ENCODE measurements at regions not wholly inside any gene's neighbourhood (a gene's known extent, or its start where the extent isn't known, plus 50 kb on each side); places are given as distances from the start of the nearest gene placed in this dataset.

DNA sequence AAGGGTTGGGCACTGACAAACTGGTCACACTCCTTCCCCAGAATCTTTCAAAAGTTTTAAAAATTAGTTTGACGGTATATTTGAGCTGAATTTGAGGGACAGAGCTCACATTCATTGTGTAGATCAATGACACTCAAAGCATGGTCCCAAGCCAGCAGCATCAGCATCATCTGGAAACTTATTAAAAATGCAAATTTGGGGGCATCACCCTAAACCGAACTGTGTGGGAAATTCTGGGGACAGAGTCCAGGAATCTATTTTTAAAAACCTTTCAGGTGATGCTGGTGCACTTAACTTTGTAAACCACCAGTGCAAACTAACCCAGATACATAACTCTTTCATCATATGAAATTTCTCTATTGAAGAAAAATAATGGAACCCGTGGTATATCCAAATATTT, 58.1 kb upstream of the MTAP start:
- TF ChIP-seq, protein P1, sequence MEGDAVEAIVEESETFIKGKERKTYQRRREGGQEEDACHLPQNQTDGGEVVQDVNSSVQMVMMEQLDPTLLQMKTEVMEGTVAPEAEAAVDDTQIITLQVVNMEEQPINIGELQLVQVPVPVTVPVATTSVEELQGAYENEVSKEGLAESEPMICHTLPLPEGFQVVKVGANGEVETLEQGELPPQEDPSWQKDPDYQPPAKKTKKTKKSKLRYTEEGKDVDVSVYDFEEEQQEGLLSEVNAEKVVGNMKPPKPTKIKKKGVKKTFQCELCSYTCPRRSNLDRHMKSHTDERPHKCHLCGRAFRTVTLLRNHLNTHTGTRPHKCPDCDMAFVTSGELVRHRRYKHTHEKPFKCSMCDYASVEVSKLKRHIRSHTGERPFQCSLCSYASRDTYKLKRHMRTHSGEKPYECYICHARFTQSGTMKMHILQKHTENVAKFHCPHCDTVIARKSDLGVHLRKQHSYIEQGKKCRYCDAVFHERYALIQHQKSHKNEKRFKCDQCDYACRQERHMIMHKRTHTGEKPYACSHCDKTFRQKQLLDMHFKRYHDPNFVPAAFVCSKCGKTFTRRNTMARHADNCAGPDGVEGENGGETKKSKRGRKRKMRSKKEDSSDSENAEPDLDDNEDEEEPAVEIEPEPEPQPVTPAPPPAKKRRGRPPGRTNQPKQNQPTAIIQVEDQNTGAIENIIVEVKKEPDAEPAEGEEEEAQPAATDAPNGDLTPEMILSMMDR (IDR thresholded peaks at IDR 0.05; ENCODE audit: low read depth, low read length, missing input control), result no peak
- TF ChIP-seq SP1 (IDR thresholded peaks at IDR 0.05) (no peak), YY1 (IDR thresholded peaks at IDR 0.05) (no peak), JUND (IDR thresholded peaks at IDR 0.05) (no peak)

Data from liver (tissue), 3 donors.